H1 (cell line): ENCODE measurements at regions not wholly inside any gene's neighbourhood (a gene's known extent, or its start where the extent isn't known, plus 50 kb on each side); places are given as distances from the start of the nearest gene placed in this dataset.

Source experiments
- CTCF ChIA-PET: fragments of 300-600 bp; sonication (Branson Sonifier 250); formaldehyde crosslinking; loops from one replicate; lab custom pipeline; 2021; ENCODE audit not compliant: partially characterized antibody; lab: Charles Lee
- POLR2A ChIA-PET: fragments of 300-600 bp; sonication (Branson Sonifier 250); formaldehyde crosslinking; loops from one replicate; lab custom pipeline; 2021; ENCODE audit warnings: inconsistent platforms; ENCODE audit not compliant: partially characterized antibody; lab: Charles Lee
- DNase-seq, 2 experiments: peaks; one replicate each; pipeline versions ENCODE4 v3.0.0 to v3.0.0-alpha.2; 2010 to 2022; ENCODE audit warnings: low spot score in 2 of 2, low read depth in 1 of 2, mixed read lengths in 1 of 2
- FAIRE-seq: peaks from 2 replicates; lab custom pipeline; 2011; peaks lifted over from hg19 to GRCh38; lab: Jason Lieb, UNC
- H2AFZ ChIP-seq: 2 replicates; pipeline ENCODE4 v1.8.1; 2012; ENCODE audit warnings: low read length, inconsistent platforms
- H2AK5ac ChIP-seq: 2 replicates; pipeline ENCODE4 v1.6.1; 2013; ENCODE audit warnings: low read depth, low read length
- H2BK120ac ChIP-seq: replicated peaks from 2 replicates; pipeline ENCODE3; 2013; ENCODE audit warnings: low read depth, low read length, inconsistent platforms
- H2BK12ac ChIP-seq: 2 replicates; pipeline ENCODE4 v1.6.1; 2013; ENCODE audit warnings: low read depth, low read length
- H2BK15ac ChIP-seq: 2 replicates; pipeline ENCODE4 v1.6.1; 2013; ENCODE audit warnings: low read length
- H2BK20ac ChIP-seq: 2 replicates; pipeline ENCODE4 v1.6.1; 2013; ENCODE audit warnings: low read length
- H2BK5ac ChIP-seq: 2 replicates; pipeline ENCODE4 v1.6.1; 2013; ENCODE audit warnings: low read depth, low read length
- H3K14ac ChIP-seq: 2 replicates; pipeline ENCODE4 v1.6.1; 2013; ENCODE audit warnings: inconsistent platforms; ENCODE audit not compliant: insufficient read length
- H3K18ac ChIP-seq: 2 replicates; pipeline ENCODE4 v1.6.1; 2013; ENCODE audit warnings: low read length; ENCODE audit errors: extremely low read depth
- H3K23ac ChIP-seq: 2 replicates; pipeline ENCODE4 v1.6.1; 2013; ENCODE audit warnings: inconsistent platforms; ENCODE audit not compliant: insufficient read length
- H3K23me2 ChIP-seq: 2 replicates; pipeline ENCODE4 v1.6.1; 2013; ENCODE audit warnings: low read depth, low read length
- H3K27ac ChIP-seq: 2 replicates; pipeline ENCODE4 v1.6.1; 2011; ENCODE audit warnings: low read depth, low read length, inconsistent platforms
- H3K27me3 ChIP-seq, 4 experiments: replicated peaks in 1 of 4; 1 replicate in 1 of 4; 2 replicates in 3 of 4; pipeline versions ENCODE4 v1.6.1 to v1.8.1; 2011 to 2013; ENCODE audit warnings: low read length in 3 of 4, mild to moderate bottlenecking in 3 of 4, inconsistent platforms in 2 of 4, mixed read lengths in 2 of 4, moderate library complexity in 1 of 4; ENCODE audit not compliant: control insufficient read depth in 3 of 4, insufficient read depth in 3 of 4; ENCODE audit errors: extremely low read depth in 1 of 4
- H3K36me3 ChIP-seq, 4 experiments: 2 replicates each; pipeline versions ENCODE4 v1.6.1 to v1.8.1; 2011 to 2013; ENCODE audit warnings: mild to moderate bottlenecking in 4 of 4, low read length in 3 of 4, moderate library complexity in 2 of 4, control low read depth in 1 of 4, inconsistent platforms in 1 of 4; ENCODE audit not compliant: insufficient read depth in 4 of 4, control insufficient read depth in 2 of 4
- H3K4ac ChIP-seq: replicated peaks from 2 replicates; pipeline ENCODE3; 2013; ENCODE audit warnings: low read length, low read depth, mixed read lengths, inconsistent platforms; ENCODE audit not compliant: insufficient read length
- H3K4me1 ChIP-seq, 4 experiments: replicated peaks in 1 of 4; 1 replicate in 1 of 4; 2 replicates in 3 of 4; pipeline versions ENCODE4 v1.6.1 to v1.8.1; 2011 to 2013; ENCODE audit warnings: low read length in 3 of 4, inconsistent platforms in 2 of 4, mixed read lengths in 1 of 4; ENCODE audit not compliant: insufficient read depth in 4 of 4, control insufficient read depth in 3 of 4
- H3K4me2 ChIP-seq, 2 experiments: 2 replicates each; pipeline versions ENCODE4 v1.6.1 to v1.8.1; 2011 to 2013; ENCODE audit warnings: low read depth in 2 of 2, low read length in 2 of 2, control low read depth in 1 of 2, inconsistent platforms in 1 of 2, mild to moderate bottlenecking in 1 of 2; ENCODE audit not compliant: insufficient read depth in 1 of 2
- H3K4me3 ChIP-seq, 4 experiments: fragments of 200-600, 300-600 bp in 1 of 4; sonication (generic), shearing (Covaris generic), sonication (Bioruptor Twin) in 1 of 4; 2 replicates each; pipeline versions ENCODE4 v1.5.1 to v1.8.1; 2011 to 2016; ENCODE audit warnings: low read length in 4 of 4, low read depth in 3 of 4, control low read depth in 2 of 4, inconsistent platforms in 2 of 4, mild to moderate bottlenecking in 2 of 4, mixed read lengths in 1 of 4, moderate library complexity in 1 of 4; ENCODE audit not compliant: insufficient read depth in 2 of 4; ENCODE audit errors: extremely low read depth in 1 of 4
- H3K56ac ChIP-seq: replicated peaks from 2 replicates; pipeline ENCODE3; 2013; ENCODE audit warnings: low read depth, mild to moderate bottlenecking, mixed read lengths, low read length, inconsistent platforms; ENCODE audit not compliant: insufficient read length
- H3K79me1 ChIP-seq: 2 replicates; pipeline ENCODE4 v1.6.1; 2013; ENCODE audit warnings: low read depth, low read length, control low read depth
- H3K79me2 ChIP-seq, 2 experiments: 2 replicates each; pipeline versions ENCODE4 v1.6.1 to v1.8.1; 2012 to 2013; ENCODE audit warnings: low read length in 2 of 2, mild to moderate bottlenecking in 2 of 2, inconsistent platforms in 1 of 2; ENCODE audit not compliant: insufficient read depth in 2 of 2, control insufficient read depth in 1 of 2
- H3K9ac ChIP-seq, 4 experiments: replicated peaks in 1 of 4; 1 replicate in 1 of 4; 2 replicates in 3 of 4; pipeline versions ENCODE4 v1.6.1 to v1.8.1; 2011 to 2013; ENCODE audit warnings: low read depth in 3 of 4, low read length in 3 of 4, control low read depth in 2 of 4, mild to moderate bottlenecking in 2 of 4, moderate library complexity in 2 of 4, inconsistent platforms in 1 of 4; ENCODE audit errors: extremely low read depth in 1 of 4
- H3K9me3 ChIP-seq, 2 experiments: 2 replicates each; pipeline versions ENCODE4 v1.6.1 to v1.8.1; 2012 to 2013; ENCODE audit warnings: mild to moderate bottlenecking in 2 of 2, moderate library complexity in 2 of 2, control low read depth in 1 of 2, inconsistent platforms in 1 of 2, low read depth in 1 of 2, low read length in 1 of 2, mixed read lengths in 1 of 2; ENCODE audit not compliant: insufficient read depth in 2 of 2
- H4K20me1 ChIP-seq, 2 experiments: replicated peaks in 1 of 2; 2 replicates each; pipeline versions ENCODE3 to v1.8.1; 2011 to 2013; ENCODE audit warnings: inconsistent platforms in 2 of 2, low read length in 2 of 2, mild to moderate bottlenecking in 1 of 2; ENCODE audit not compliant: insufficient read depth in 2 of 2, control insufficient read depth in 1 of 2
- H4K5ac ChIP-seq: 2 replicates; pipeline ENCODE4 v1.6.1; 2013; ENCODE audit warnings: low read length, low read depth, mixed read lengths, inconsistent platforms; ENCODE audit not compliant: insufficient read length
- H4K8ac ChIP-seq: 2 replicates; pipeline ENCODE4 v1.8.0; 2013; ENCODE audit warnings: mild to moderate bottlenecking, moderate library complexity, low read length, inconsistent platforms; ENCODE audit not compliant: insufficient read depth; ENCODE audit errors: extremely low read depth
- H4K91ac ChIP-seq: replicated peaks from 2 replicates; pipeline ENCODE3; 2013; ENCODE audit warnings: low read length, mixed read lengths, inconsistent platforms; ENCODE audit not compliant: insufficient read length
- BACH1 ChIP-seq: IDR thresholded peaks from 2 replicates; pipeline ENCODE4 v1.6.1; 2012; ENCODE audit warnings: low read length, improper control_type of control experiment
- BCL11A ChIP-seq, 2 experiments: IDR thresholded peaks; one replicate each; pipeline ENCODE4 v1.6.1; 2011; ENCODE audit warnings: low read depth in 2 of 2, low read length in 2 of 2, mild to moderate bottlenecking in 2 of 2
- CHD2 ChIP-seq: IDR thresholded peaks from 2 replicates; pipeline ENCODE4 v1.6.1; 2012; ENCODE audit warnings: low read length, improper control_type of control experiment
- EP300 ChIP-seq, 2 experiments: IDR thresholded peaks; 1 replicate in 1 of 2; 2 replicates in 1 of 2; pipeline ENCODE4 v1.6.1; 2011 to 2012; ENCODE audit warnings: low read depth in 2 of 2, low read length in 2 of 2, mild to moderate bottlenecking in 2 of 2, borderline replicate concordance in 1 of 2, inconsistent platforms in 1 of 2, moderate library complexity in 1 of 2
- HDAC2 ChIP-seq, 2 experiments: fragments of 300-600 bp in 1 of 2; sonication (generic) in 1 of 2; IDR thresholded peaks; 2 replicates each; pipeline ENCODE4 v1.6.1; 2011 to 2012; ENCODE audit warnings: low read depth in 2 of 2, low read length in 2 of 2, mild to moderate bottlenecking in 2 of 2, moderate library complexity in 2 of 2, borderline replicate concordance in 1 of 2, inconsistent platforms in 1 of 2
- HDAC6 ChIP-seq: IDR thresholded peaks from one replicate; pipeline ENCODE4 v1.7.1; 2012; ENCODE audit warnings: low read depth, mild to moderate bottlenecking, inconsistent platforms, low read length, moderate library complexity
- JUN ChIP-seq: IDR thresholded peaks from 2 replicates; pipeline ENCODE4 v1.6.1; 2011; ENCODE audit warnings: low read depth, mild to moderate bottlenecking, improper control_type of control experiment, low read length
- JUND ChIP-seq: IDR thresholded peaks from 2 replicates; pipeline ENCODE4 v1.6.1; 2011; ENCODE audit warnings: mild to moderate bottlenecking, improper control_type of control experiment, low read length
- KDM1A ChIP-seq: fragments of 200-600, 300-600 bp; sonication (generic); IDR thresholded peaks from 2 replicates; pipeline ENCODE4 v1.7.1; 2016; ENCODE audit warnings: mild to moderate bottlenecking, low read length, borderline replicate concordance
- POLR2A ChIP-seq, 2 experiments: IDR thresholded peaks; 1 replicate in 1 of 2; 2 replicates in 1 of 2; pipeline ENCODE4 v1.6.1; 2011; ENCODE audit warnings: low read depth in 2 of 2, low read length in 2 of 2, mild to moderate bottlenecking in 2 of 2; ENCODE audit errors: control extremely low read depth in 1 of 2
- RAD21 ChIP-seq, 2 experiments: IDR thresholded peaks in 1 of 2; conservative IDR thresholded peaks in 1 of 2; 2 replicates each; pipeline ENCODE4 v1.6.1; 2011; ENCODE audit warnings: low read depth in 2 of 2, low read length in 2 of 2, improper control_type of control experiment in 1 of 2, inconsistent platforms in 1 of 2, mild to moderate bottlenecking in 1 of 2, moderate library complexity in 1 of 2
- SAP30 ChIP-seq: fragments of 300-600 bp; sonication (generic); IDR thresholded peaks from 2 replicates; pipeline ENCODE4 v1.7.1; 2012; ENCODE audit warnings: low read length, moderate library complexity, mild to moderate bottlenecking, inconsistent platforms; ENCODE audit not compliant: insufficient read depth, insufficient replicate concordance
- SP1 ChIP-seq: IDR thresholded peaks from 2 replicates; pipeline ENCODE4 v1.6.1; 2011; ENCODE audit warnings: low read depth, low read length
- SP4 ChIP-seq: IDR thresholded peaks from 2 replicates; pipeline ENCODE4 v1.6.1; 2012; ENCODE audit warnings: low read length, inconsistent platforms
- SUZ12 ChIP-seq: fragments of 200-600 bp; sonication (generic); IDR thresholded peaks from 2 replicates; pipeline ENCODE4 v1.6.1; 2012; ENCODE audit warnings: mild to moderate bottlenecking, inconsistent platforms, low read length, moderate library complexity, mixed read lengths
- TAF1 ChIP-seq: IDR thresholded peaks from 2 replicates; pipeline ENCODE4 v1.6.1; 2011; ENCODE audit warnings: mild to moderate bottlenecking, low read depth, low read length
- ZNF274 ChIP-seq: IDR thresholded peaks from 2 replicates; pipeline ENCODE4 v1.7.0; 2012; ENCODE audit warnings: low read length, borderline replicate concordance; ENCODE audit errors: extremely low read depth

DNA sequence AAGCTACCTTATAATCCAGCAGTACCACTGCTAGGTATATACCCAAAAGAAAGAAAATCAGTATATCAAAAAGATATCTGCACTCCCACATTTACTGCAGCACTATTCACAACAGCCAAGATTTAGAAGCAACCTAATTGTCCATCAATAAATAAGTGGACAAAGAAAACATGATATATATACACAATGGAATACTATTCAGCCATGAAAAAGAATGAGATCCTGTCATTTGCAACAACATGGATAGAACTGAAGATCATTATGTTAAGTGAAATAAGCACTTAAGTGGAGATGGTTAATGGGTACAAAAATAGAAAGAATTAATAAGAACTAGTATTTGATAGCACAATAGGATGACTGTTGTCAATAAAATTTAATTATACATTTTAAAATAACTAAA lies 90.7 kb upstream of the PKN2 start:
- Histone ChIP-seq H2BK15ac (no peak overlapping the region), H3K4me2 (no peak overlapping the region), H2BK120ac (no peak overlapping the region), H3K79me1 (no peaks in the 10 kb centered on the region), H3K14ac (no peak overlapping the region), H2BK20ac (no peak overlapping the region), H2AFZ (no peak overlapping the region), H4K8ac (no peak overlapping the region), H3K79me2 (no peaks in the 10 kb centered on the region), H2BK12ac (no peak overlapping the region), H3K27ac (no peak overlapping the region), H3K4me1 (no peaks in the 10 kb centered on the region), H3K4me3 (no peak overlapping the region), H3K4ac (no peak overlapping the region), H2AK5ac (no peak overlapping the region), H3K18ac (no peak overlapping the region), H3K9me3 (peaks cover 0 to 7% of the 10 kb centered on the region in 2 experiments; a peak in 1 of 4 replicates), H3K23me2 (no peaks in the 10 kb centered on the region), H3K23ac (no peak overlapping the region), H4K91ac (no peak overlapping the region), H2BK5ac (no peak overlapping the region), H3K9ac (no peak overlapping the region), H3K36me3 (no peaks in the 10 kb centered on the region), H4K20me1 (no peaks in the 10 kb centered on the region), H3K27me3 (no peaks in the 10 kb centered on the region), H3K56ac (no peak overlapping the region), H4K5ac (no peak overlapping the region)
- ChIA-PET POLR2A (no interaction called here), CTCF (interaction anchor here (1.8 kb wide), 1 partner anchor 8 kb away, joined by 7 read pairs; no protein-coding TSS in a partner anchor)
- no peak for FAIRE-seq
- DNase-seq, result no peak
- no peak for TF ChIP-seq ZNF274
- no peak for TF ChIP-seq TAF1
- no peak for TF ChIP-seq RAD21 (IDR thresholded peaks at IDR 0.05 in 1 of 2, conservative IDR thresholded peaks at IDR 0.05 in 1 of 2; ENCODE audit: low read depth in 2 of 2, low read length in 2 of 2)
- no peak for TF ChIP-seq POLR2A (IDR thresholded peaks at IDR 0.05; ENCODE audit: control extremely low read depth in 1 of 2, low read depth in 2 of 2, low read length in 2 of 2)
- no peak for TF ChIP-seq SUZ12
- no peak for TF ChIP-seq SAP30
- no peak for TF ChIP-seq BCL11A (IDR thresholded peaks at IDR 0.05; ENCODE audit: low read depth in 2 of 2, low read length in 2 of 2)
- no peak for TF ChIP-seq SP4
- no peak for TF ChIP-seq EP300 (IDR thresholded peaks at IDR 0.05; ENCODE audit: borderline replicate concordance in 1 of 2, low read depth in 2 of 2, low read length in 2 of 2)
- no peak for TF ChIP-seq BACH1
- TF ChIP-seq SP1, result no peak
- TF ChIP-seq JUN, result no peak
- no peak for TF ChIP-seq JUND
- TF ChIP-seq CHD2, result no peak
- no peak for TF ChIP-seq KDM1A
- no peak for TF ChIP-seq HDAC2 (IDR thresholded peaks at IDR 0.05; ENCODE audit: borderline replicate concordance in 1 of 2, low read depth in 2 of 2, low read length in 2 of 2)
- TF ChIP-seq HDAC6, result no peak
